ENCODE measurements at regions not wholly inside any gene's neighbourhood (a gene's known extent, or its start where the extent isn't known, plus 50 kb on each side); places are given as distances from the start of the nearest gene placed in this dataset.

DNA sequence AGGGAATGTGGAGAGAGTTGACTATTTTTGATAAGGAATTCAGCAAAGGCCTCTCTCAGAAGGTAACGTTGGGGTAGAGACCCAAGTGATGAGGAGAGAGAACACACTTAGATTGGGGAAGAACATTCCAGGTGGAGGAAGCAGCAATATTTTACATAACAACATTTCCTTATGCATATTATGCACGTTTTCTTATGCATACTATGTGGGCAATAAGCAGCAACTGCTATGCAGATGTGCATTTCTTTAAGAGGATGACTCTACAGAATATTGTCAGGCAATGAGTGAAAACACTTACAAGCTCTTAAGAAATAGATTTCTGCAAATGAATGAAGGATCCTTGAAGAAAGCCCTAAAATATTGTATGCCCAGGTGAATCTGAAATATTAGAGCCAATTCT lies 91.1 kb downstream of the TMEM47 start (continued):
- TF ChIP-seq, protein P1, sequence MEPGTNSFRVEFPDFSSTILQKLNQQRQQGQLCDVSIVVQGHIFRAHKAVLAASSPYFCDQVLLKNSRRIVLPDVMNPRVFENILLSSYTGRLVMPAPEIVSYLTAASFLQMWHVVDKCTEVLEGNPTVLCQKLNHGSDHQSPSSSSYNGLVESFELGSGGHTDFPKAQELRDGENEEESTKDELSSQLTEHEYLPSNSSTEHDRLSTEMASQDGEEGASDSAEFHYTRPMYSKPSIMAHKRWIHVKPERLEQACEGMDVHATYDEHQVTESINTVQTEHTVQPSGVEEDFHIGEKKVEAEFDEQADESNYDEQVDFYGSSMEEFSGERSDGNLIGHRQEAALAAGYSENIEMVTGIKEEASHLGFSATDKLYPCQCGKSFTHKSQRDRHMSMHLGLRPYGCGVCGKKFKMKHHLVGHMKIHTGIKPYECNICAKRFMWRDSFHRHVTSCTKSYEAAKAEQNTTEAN (CRISPR knock-in tag; IDR thresholded peaks at IDR 0.05) = no peak

DNA sequence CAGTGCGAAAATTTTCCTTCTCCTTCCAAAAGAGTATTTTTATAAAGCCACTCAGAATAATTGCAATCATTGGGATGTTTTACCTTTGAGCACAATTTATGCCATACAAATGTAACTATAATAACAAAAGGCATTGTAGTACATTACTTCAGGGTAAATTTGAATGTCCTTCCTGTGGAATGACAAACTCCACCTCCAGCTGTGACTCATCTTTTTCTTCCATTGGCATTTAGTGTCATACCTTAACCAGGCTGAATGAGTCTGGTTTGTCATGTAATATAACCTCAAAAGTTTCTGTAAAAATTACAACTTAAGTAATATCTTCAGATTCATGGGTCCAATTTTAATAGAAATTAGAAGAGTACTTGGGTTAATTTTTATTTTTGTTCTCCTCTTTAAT lies 93.3 kb downstream of the TMEM47 start:
- Mint-ChIP-seq H3K27me3 (ENCODE audit: low read depth) (peaks cover under 1% of the 10 kb centered on the region; the same call in 1 of the 2 replicates), H3K27ac (no peak overlapping the region), H3K4me1 (peaks cover 65% of the 10 kb centered on the region), H3K4me3 (peak overlapping the region; percentile 27; the same call in 1 of the 2 replicates), H3K9me3 (peaks cover 9% of the 10 kb centered on the region), H3K36me3 (peaks cover 11% of the 10 kb centered on the region)
- DNase-seq (ENCODE audit: low spot score) (no peak), ATAC-seq (no peak)
- ChIA-PET POLR2A (no interaction called here), CTCF (no interaction called here)
- TF ChIP-seq ZNF121 (CRISPR knock-in tag; IDR thresholded peaks at IDR 0.05) (no peak), FOXJ3 (CRISPR knock-in tag; IDR thresholded peaks at IDR 0.05; ENCODE audit: borderline replicate concordance) (no peak), NR1H2 (CRISPR knock-in tag; IDR thresholded peaks at IDR 0.05) (no peak), NFATC4 (CRISPR knock-in tag; IDR thresholded peaks at IDR 0.05) (no peak), ZNF396 (CRISPR knock-in tag; IDR thresholded peaks at IDR 0.05; ENCODE audit: borderline replicate concordance) (no peak), EMX1 (CRISPR knock-in tag; IDR thresholded peaks at IDR 0.05) (no peak)
- TF ChIP-seq, protein P2, sequence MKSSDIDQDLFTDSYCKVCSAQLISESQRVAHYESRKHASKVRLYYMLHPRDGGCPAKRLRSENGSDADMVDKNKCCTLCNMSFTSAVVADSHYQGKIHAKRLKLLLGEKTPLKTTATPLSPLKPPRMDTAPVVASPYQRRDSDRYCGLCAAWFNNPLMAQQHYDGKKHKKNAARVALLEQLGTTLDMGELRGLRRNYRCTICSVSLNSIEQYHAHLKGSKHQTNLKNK (CRISPR knock-in tag; IDR thresholded peaks at IDR 0.05) = no peak

DNA sequence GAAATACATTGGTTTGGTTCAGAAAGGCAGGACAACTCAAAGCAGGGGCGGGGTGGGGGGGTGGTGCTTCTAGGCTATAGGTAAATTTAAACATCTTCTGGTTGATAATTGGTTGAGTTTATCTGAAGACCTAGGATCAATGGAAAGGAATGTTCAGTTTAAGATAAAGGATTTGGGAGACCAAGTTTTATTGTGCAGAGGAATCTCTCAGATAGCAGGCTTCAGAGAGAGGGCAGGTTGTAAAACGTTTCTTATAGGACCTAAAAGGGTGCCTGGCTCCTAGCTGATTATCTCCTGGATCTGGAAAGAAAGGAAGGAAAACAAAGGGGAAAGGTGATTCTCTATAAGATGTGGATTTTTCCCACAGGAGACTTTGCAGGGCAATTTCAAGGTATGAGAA lies 94.0 kb downstream of the TMEM47 start:
- ChIA-PET CTCF (no interaction called here), POLR2A (no interaction called here)
- ATAC-seq = no peak
- no peak for TF ChIP-seq MYBL2 (CRISPR knock-in tag; IDR thresholded peaks at IDR 0.05)
- TF ChIP-seq, protein P3, sequence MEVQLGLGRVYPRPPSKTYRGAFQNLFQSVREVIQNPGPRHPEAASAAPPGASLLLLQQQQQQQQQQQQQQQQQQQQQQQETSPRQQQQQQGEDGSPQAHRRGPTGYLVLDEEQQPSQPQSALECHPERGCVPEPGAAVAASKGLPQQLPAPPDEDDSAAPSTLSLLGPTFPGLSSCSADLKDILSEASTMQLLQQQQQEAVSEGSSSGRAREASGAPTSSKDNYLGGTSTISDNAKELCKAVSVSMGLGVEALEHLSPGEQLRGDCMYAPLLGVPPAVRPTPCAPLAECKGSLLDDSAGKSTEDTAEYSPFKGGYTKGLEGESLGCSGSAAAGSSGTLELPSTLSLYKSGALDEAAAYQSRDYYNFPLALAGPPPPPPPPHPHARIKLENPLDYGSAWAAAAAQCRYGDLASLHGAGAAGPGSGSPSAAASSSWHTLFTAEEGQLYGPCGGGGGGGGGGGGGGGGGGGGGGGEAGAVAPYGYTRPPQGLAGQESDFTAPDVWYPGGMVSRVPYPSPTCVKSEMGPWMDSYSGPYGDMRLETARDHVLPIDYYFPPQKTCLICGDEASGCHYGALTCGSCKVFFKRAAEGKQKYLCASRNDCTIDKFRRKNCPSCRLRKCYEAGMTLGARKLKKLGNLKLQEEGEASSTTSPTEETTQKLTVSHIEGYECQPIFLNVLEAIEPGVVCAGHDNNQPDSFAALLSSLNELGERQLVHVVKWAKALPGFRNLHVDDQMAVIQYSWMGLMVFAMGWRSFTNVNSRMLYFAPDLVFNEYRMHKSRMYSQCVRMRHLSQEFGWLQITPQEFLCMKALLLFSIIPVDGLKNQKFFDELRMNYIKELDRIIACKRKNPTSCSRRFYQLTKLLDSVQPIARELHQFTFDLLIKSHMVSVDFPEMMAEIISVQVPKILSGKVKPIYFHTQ (CRISPR knock-in tag; IDR thresholded peaks at IDR 0.05) = no peak
- TF ChIP-seq CBFB (CRISPR knock-in tag; IDR thresholded peaks at IDR 0.05; ENCODE audit: low read depth) = no peak
- no peak for TF ChIP-seq IRF2 (CRISPR knock-in tag; IDR thresholded peaks at IDR 0.05; ENCODE audit: borderline replicate concordance, low read depth)
- TF ChIP-seq, protein P4, sequence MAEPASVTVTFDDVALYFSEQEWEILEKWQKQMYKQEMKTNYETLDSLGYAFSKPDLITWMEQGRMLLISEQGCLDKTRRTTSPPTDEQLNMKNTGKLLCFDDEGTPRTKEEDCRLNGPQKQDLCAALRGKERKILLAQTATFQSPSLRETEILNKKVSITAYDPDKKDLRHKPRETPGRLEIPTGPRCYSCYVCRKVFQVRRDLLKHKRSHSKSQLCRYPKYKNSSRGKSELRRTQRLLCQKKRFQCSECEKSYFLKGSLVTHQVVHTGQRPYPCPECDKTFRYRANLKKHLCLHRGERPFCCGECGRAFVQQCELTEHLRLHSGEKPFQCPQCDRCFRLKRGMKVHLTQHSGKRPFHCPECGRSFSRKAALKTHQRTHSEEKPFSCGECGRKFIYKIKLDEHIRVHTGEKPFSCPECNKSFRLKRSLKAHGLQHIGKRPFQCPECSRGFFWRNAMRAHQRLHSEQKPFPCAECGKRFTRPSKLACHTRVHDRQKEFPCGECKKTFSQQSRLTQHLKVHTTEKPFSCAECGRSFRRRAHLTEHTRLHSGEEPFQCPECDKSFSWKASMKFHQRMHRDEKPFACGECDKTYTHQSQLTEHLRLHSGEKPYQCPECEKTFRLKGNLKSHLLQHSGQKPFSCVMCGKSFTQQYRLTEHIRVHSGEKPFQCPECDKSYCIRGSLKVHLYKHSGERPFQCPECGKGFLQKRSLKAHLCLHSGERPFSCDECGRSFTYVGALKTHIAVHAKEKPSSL (CRISPR knock-in tag; conservative IDR thresholded peaks at IDR 0.05) = no peak
- TF ChIP-seq, protein P1 (CRISPR knock-in tag; IDR thresholded peaks at IDR 0.05) = no peak
- no peak for TF ChIP-seq TEAD1 (CRISPR knock-in tag; IDR thresholded peaks at IDR 0.05)
- TF ChIP-seq, protein P5, sequence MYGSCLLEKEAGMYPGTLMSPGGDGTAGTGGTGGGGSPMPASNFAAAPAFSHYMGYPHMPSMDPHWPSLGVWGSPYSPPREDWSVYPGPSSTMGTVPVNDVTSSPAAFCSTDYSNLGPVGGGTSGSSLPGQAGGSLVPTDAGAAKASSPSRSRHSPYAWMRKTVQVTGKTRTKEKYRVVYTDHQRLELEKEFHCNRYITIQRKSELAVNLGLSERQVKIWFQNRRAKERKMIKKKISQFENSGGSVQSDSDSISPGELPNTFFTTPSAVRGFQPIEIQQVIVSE (CRISPR knock-in tag; IDR thresholded peaks at IDR 0.05; ENCODE audit: borderline replicate concordance) = no peak
- TF ChIP-seq OVOL2 (CRISPR knock-in tag; IDR thresholded peaks at IDR 0.05; ENCODE audit: borderline replicate concordance) = no peak
- no peak for TF ChIP-seq FOXJ3 (CRISPR knock-in tag; IDR thresholded peaks at IDR 0.05; ENCODE audit: borderline replicate concordance)
- TF ChIP-seq ZNF232 (CRISPR knock-in tag; IDR thresholded peaks at IDR 0.05) = no peak
- TF ChIP-seq, protein P6, sequence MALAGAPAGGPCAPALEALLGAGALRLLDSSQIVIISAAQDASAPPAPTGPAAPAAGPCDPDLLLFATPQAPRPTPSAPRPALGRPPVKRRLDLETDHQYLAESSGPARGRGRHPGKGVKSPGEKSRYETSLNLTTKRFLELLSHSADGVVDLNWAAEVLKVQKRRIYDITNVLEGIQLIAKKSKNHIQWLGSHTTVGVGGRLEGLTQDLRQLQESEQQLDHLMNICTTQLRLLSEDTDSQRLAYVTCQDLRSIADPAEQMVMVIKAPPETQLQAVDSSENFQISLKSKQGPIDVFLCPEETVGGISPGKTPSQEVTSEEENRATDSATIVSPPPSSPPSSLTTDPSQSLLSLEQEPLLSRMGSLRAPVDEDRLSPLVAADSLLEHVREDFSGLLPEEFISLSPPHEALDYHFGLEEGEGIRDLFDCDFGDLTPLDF (CRISPR knock-in tag; IDR thresholded peaks at IDR 0.05) = no peak
- no peak for TF ChIP-seq NFE2L1 (CRISPR knock-in tag; IDR thresholded peaks at IDR 0.05)
- TF ChIP-seq, protein P7, sequence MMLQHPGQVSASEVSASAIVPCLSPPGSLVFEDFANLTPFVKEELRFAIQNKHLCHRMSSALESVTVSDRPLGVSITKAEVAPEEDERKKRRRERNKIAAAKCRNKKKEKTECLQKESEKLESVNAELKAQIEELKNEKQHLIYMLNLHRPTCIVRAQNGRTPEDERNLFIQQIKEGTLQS (CRISPR knock-in tag; conservative IDR thresholded peaks at IDR 0.05) = no peak
- Mint-ChIP-seq H3K36me3 (peaks cover 4% of the 10 kb centered on the region), H3K4me3 (0 out of 2 replicates have a peak overlapping the region, but pooled peaks have one; percentile 14), H3K27ac (no peak overlapping the region), H3K4me1 (peaks cover 72% of the 10 kb centered on the region), H3K9me3 (peaks cover 3% of the 10 kb centered on the region), H3K27me3 (ENCODE audit: low read depth) (peaks cover 6% of the 10 kb centered on the region)
- DNase-seq (ENCODE audit: low spot score) = no peak

Data from WTC11 (cell line).